22Rv1 (cell line): ENCODE measurements at regions not wholly inside any gene's neighbourhood (a gene's known extent, or its start where the extent isn't known, plus 50 kb on each side); places are given as distances from the start of the nearest gene placed in this dataset.

Experiments
- H3K27ac ChIP-seq: fragments of 450-650 bp; 2 replicates; pipeline ENCODE4 v1.5.1; 2017
- ZFX ChIP-seq: fragments of 450-650 bp; IDR thresholded peaks from 2 replicates; pipeline ENCODE4 v1.6.1; 2017; ENCODE audit warnings: antibody characterized with exemption, borderline replicate concordance
- TF ChIP-seq, protein P1 (sequence below): fragments of 450-650 bp; IDR thresholded peaks from 2 replicates; pipeline ENCODE4 v1.5.1; 2017; ENCODE audit warnings: mild to moderate bottlenecking

DNA sequence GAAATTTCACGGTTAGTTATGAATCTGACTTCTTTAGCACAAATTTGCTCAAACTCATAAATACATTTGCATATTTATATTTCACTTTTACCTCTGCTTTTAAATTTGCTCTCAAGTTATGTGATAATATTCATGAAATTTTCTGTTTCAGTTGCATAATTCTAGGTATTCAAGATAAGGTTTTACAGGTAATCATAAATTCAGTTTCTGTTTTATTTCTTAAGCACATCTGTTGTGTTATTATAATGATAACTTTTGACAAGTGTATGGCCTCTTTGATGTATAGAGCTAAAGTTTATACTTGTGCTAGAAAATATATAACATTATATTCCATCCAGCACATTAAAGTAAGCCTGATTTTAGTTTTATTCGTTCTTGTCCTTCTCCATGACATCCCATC lies 308.1 kb downstream of the SLC7A11 start:
- TF ChIP-seq ZFX, result no peak
- TF ChIP-seq, protein P1, sequence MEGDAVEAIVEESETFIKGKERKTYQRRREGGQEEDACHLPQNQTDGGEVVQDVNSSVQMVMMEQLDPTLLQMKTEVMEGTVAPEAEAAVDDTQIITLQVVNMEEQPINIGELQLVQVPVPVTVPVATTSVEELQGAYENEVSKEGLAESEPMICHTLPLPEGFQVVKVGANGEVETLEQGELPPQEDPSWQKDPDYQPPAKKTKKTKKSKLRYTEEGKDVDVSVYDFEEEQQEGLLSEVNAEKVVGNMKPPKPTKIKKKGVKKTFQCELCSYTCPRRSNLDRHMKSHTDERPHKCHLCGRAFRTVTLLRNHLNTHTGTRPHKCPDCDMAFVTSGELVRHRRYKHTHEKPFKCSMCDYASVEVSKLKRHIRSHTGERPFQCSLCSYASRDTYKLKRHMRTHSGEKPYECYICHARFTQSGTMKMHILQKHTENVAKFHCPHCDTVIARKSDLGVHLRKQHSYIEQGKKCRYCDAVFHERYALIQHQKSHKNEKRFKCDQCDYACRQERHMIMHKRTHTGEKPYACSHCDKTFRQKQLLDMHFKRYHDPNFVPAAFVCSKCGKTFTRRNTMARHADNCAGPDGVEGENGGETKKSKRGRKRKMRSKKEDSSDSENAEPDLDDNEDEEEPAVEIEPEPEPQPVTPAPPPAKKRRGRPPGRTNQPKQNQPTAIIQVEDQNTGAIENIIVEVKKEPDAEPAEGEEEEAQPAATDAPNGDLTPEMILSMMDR, result no peak

DNA sequence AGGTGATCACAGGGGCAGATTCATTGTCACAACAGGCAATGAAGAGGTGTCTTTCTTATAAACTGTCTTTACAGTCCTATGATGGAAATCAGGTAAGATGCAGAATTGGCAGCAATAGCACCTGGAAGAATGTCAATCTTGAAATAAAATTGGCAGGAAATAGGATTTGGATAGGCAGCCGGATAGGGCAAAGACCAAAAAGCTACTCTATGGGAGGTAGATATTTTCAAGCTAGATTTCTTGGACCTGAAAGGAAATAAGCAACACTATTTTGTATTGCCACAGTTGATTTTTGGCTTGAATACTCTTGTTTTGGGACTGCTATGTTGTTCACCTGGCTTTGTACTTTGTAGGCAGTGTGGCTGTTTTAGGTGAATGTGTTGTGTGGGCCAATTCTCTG lies 314.2 kb downstream of the SLC7A11 start:
- TF ChIP-seq, protein P1, result no peak
- TF ChIP-seq ZFX, result no peak

More for the DNA sequence above, 308.1 kb downstream of the SLC7A11 start:
- H3K27ac ChIP-seq, result no peak overlapping the region

DNA sequence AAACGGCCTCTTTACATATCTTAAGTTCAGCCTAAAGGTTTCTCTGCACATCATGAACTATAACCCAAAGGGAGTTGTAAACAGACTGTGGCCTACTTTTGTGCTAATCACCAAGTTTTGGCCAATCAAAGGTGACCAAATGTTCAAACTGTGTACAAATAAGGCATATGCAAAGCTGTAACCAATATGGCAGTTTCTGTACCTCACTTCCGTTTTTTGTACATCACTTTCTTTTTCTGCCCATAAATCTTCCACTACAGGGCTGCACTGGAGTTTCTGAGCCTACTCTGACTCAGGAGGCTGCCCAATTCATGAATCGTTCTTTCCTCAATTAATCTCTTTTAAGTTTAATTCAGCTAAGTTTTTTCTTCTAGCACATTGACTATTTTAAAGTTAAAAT lies 318.7 kb downstream of the SLC7A11 start:
- no peak overlapping the region for H3K27ac ChIP-seq
- no peak for TF ChIP-seq ZFX
- TF ChIP-seq, protein P1, result no peak

More for the DNA sequence above, 314.2 kb downstream of the SLC7A11 start:
- H3K27ac ChIP-seq, result no peak overlapping the region

DNA sequence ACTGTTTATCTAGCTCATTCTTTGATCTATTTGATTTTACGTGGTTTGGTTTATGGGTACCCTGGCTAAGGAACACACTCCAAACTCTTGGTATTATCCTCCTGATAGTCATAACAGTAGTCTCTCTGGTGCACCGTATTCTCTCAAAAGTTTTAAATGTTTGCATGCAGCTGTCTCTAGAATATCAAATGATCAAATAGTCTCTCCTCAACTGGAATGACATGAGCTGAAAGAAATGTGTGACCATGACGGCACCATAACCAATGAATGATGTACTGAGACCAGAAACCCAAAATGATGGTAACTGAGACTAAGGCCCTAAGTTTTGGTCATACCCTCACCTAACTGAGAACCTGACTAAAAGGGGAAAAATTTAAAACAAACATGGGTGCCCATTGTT lies 319.4 kb downstream of the SLC7A11 start:
- H3K27ac ChIP-seq, result no peak overlapping the region
- TF ChIP-seq ZFX, result no peak
- TF ChIP-seq, protein P1, result no peak

DNA sequence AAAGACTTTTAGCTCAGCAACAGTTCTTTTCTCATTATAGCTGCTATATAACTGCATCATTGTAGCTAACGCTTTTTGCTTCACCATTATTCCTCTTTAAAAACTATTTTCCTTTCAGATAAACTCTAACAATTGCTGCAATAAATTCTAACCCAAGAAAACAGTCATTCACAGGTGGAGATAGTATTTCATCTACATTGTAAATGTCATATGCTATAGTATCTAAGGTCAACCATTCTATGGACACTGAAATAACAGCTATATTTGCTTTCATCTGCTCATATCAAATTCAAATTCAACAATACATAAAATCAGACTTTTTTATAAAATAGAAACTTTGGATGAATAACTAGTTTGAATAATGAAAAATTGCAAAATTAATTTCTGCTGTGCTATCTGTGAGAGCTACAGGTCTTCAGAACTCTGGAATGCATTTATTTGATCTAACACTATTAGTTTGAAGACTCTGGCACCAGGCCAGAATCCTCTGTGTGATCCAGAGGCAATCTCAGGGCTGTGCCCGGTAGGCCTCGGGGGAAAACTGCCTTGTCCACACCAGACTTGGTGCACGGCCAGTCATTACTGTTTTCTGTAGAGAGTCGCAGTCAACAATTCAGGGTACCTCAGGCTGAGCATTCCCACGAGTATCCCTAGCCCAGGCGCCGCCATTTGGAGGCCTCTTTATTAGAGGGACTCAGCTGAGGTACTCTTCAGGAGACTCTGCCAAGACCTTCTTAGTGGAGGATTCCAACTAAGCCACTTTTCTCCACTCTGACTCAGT lies 332.4 kb downstream of the SLC7A11 start:
- TF ChIP-seq, protein P1, result no peak
- TF ChIP-seq ZFX, result no peak
- no peak overlapping the region; the same call in 1 of the 2 replicates for H3K27ac ChIP-seq

DNA sequence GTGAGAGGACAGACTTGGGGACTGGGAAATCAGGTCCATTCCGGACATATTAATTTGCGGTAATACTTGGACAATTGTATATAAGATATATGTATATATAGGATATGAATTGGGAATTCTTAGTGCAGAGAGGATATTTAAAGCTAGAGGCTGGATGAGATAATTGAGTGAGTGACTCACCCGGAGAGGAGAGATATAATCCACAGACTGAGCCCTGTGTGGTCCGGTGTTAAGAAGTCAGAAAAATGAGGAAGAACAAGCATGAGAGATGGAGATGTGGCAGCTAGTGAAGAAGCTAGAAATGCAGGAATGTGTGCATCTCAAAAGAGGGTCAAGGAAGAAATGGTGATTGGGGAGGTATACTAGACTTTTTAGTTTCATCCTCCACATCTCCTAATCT lies 336.2 kb downstream of the SLC7A11 start:
- no peak overlapping the region for H3K27ac ChIP-seq
- no peak for TF ChIP-seq ZFX
- TF ChIP-seq, protein P1, result no peak

DNA sequence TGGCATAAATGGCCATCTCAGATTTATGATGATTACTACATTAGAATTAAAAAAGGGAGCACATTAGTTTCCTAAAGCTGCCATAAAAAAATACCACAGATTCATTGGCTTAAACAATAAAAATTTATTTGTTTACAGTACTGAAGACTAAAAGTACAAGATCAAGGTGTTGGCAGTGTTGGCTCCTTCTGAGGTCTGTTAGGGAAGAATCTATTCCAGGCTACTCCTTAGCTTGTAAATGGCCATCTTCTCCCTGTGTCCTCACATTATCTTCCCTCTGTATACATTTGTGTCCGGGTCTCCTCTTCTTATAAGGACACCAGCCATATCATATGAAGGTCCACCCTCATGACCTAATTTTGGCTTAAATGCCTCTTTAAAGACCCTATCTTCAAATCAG lies 341.0 kb downstream of the SLC7A11 start:
- TF ChIP-seq, protein P1, result no peak
- no peak for TF ChIP-seq ZFX
- no peak overlapping the region for H3K27ac ChIP-seq
